ENCODE measurements at regions not wholly inside any gene's neighbourhood (a gene's known extent, or its start where the extent isn't known, plus 50 kb on each side); places are given as distances from the start of the nearest gene placed in this dataset.

DNA sequence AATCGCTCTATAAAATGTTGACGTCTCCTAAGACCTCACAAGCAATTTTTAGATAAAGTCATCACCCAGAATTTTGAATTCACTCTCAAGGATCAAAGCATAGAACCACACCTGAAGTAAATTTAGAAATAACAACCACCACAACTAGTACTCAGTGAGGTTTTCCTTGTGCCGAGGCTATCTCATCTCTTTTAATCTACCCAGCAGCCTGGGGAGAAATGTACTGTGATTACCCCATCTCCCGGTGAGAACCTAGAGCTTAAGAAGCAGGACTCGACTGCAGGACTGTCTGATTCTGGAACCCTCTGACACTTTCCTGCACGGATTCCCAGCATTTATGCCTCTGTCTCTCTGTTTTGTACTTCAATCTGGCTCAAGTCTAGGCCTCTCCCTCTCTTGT is 180.9 kb upstream of the PLXNC1 start:
- no peak overlapping the region for H3K4me2 ChIP-seq (ENCODE audit: insufficient read depth, insufficient read length, low read length)
- H2BK15ac ChIP-seq (ENCODE audit: low read depth, low read length), result no peak overlapping the region
- H3K23me2 ChIP-seq (ENCODE audit: insufficient read length, low read depth, low read length, poor library complexity, severe bottlenecking), result no peaks in the 10 kb centered on the region
- H3K9ac ChIP-seq (ENCODE audit: extremely low read depth, insufficient read length, low read length), result no peak overlapping the region
- no peak overlapping the region for H3K27ac ChIP-seq (ENCODE audit: insufficient read length, low read depth, low read length)
- no peak overlapping the region for H2AK5ac ChIP-seq (ENCODE audit: insufficient read length, low read length)
- no peak overlapping the region for H3K18ac ChIP-seq (ENCODE audit: insufficient read length, low read depth, low read length)
- Mint-ChIP-seq H3K4me3 (no peak overlapping the region), H3K27ac (no peak overlapping the region; a peak in 1 of 7 replicates), H3K9me3 (peaks cover 0 to 4% of the 10 kb centered on the region in 2 experiments; a peak in 1 of 5 replicates), H3K27me3 (ENCODE audit: low read depth) (no peaks in the 10 kb centered on the region), H3K36me3 (ENCODE audit: insufficient read depth in 1 of 3, low read depth in 3 of 3) (0 out of 7 replicates have a peak, but pooled peaks cover 0 to 4% (median 0%) of the 10 kb centered on the region in 3 experiments), H3K4me1 (no peaks in the 10 kb centered on the region)
- H4K5ac ChIP-seq (ENCODE audit: insufficient read length, low read depth, low read length), result no peak overlapping the region
- H3K4me1 ChIP-seq (ENCODE audit: insufficient read depth, low read length), result no peaks in the 10 kb centered on the region
- no peaks in the 10 kb centered on the region for H3K79me2 ChIP-seq (ENCODE audit: insufficient read depth, low read length)
- H2BK5ac ChIP-seq (ENCODE audit: insufficient read length, low read length), result no peak overlapping the region
- no peak overlapping the region for H3K4ac ChIP-seq (ENCODE audit: low read depth, low read length)
- no peak overlapping the region for H3K56ac ChIP-seq (ENCODE audit: insufficient read length, low read depth, low read length)
- no CpG with 5 or more reads among the region's 6 CpGs for WGBS (ENCODE audit: extremely low coverage, insufficient read length, low lambda C conversion rate)
- H3T11ph ChIP-seq (ENCODE audit: low read length), result no peak overlapping the region
- no peaks in the 10 kb centered on the region for H3K27me3 ChIP-seq (ENCODE audit: insufficient read depth, low read length)
- H3K79me1 ChIP-seq (ENCODE audit: insufficient read depth, low read depth, low read length, poor library complexity, severe bottlenecking), result no peaks in the 10 kb centered on the region
- H4K20me1 ChIP-seq (ENCODE audit: control insufficient read depth, insufficient read depth, insufficient read length), result no peaks in the 10 kb centered on the region
- no peak overlapping the region for H4K8ac ChIP-seq (replicated peaks; ENCODE audit: insufficient read length, low read depth, low read length)
- no peak overlapping the region for H2BK120ac ChIP-seq (ENCODE audit: low read depth, low read length, poor library complexity, severe bottlenecking)
- H4K91ac ChIP-seq (ENCODE audit: insufficient read length, low read depth, low read length), result no peak overlapping the region
- H2BK12ac ChIP-seq (ENCODE audit: insufficient read length, low read depth, low read length), result no peak overlapping the region
- TF ChIP-seq, protein P1, sequence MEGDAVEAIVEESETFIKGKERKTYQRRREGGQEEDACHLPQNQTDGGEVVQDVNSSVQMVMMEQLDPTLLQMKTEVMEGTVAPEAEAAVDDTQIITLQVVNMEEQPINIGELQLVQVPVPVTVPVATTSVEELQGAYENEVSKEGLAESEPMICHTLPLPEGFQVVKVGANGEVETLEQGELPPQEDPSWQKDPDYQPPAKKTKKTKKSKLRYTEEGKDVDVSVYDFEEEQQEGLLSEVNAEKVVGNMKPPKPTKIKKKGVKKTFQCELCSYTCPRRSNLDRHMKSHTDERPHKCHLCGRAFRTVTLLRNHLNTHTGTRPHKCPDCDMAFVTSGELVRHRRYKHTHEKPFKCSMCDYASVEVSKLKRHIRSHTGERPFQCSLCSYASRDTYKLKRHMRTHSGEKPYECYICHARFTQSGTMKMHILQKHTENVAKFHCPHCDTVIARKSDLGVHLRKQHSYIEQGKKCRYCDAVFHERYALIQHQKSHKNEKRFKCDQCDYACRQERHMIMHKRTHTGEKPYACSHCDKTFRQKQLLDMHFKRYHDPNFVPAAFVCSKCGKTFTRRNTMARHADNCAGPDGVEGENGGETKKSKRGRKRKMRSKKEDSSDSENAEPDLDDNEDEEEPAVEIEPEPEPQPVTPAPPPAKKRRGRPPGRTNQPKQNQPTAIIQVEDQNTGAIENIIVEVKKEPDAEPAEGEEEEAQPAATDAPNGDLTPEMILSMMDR (conservative IDR thresholded peaks at IDR 0.05), result no peak
- no peak overlapping the region for H3K23ac ChIP-seq (ENCODE audit: insufficient read length, low read depth, low read length)
- H2BK20ac ChIP-seq (ENCODE audit: low read depth, low read length, poor library complexity, severe bottlenecking), result no peak overlapping the region
- no peak overlapping the region for H2AFZ ChIP-seq (ENCODE audit: low read length)
- no peak overlapping the region for H3K14ac ChIP-seq (ENCODE audit: insufficient read depth, low read length)
- no peaks in the 10 kb centered on the region for H3K9me3 ChIP-seq (ENCODE audit: control insufficient read depth, low read depth, low read length)
- DNase-seq, result no peak

All from H9 (cell line).